Cardiac fibroblast (primary cell): ENCODE measurements at regions not wholly inside any gene's neighbourhood (a gene's known extent, or its start where the extent isn't known, plus 50 kb on each side); places are given as distances from the start of the nearest gene placed in this dataset.

Experiments used
- DNase-seq, 2 donors: peaks; one replicate each; pipeline versions ENCODE4 v3.0.0 to v3.0.0-alpha.2; 2010; ENCODE audit warnings: low read depth in 2 of 2
- H3K4me3 ChIP-seq, 2 donors: replicated peaks in 1 of 2; 1 replicate in 1 of 2; 2 replicates in 1 of 2; pipeline ENCODE4 v1.5.1; 2011; ENCODE audit warnings: low read depth in 2 of 2, low read length in 2 of 2, mild to moderate bottlenecking in 2 of 2, moderate library complexity in 1 of 2
- TF ChIP-seq, protein P1 (sequence below): IDR thresholded peaks from one replicate; pipeline ENCODE4 v1.5.1; 2011; ENCODE audit warnings: low read depth, mild to moderate bottlenecking, low read length, inconsistent platforms

DNA sequence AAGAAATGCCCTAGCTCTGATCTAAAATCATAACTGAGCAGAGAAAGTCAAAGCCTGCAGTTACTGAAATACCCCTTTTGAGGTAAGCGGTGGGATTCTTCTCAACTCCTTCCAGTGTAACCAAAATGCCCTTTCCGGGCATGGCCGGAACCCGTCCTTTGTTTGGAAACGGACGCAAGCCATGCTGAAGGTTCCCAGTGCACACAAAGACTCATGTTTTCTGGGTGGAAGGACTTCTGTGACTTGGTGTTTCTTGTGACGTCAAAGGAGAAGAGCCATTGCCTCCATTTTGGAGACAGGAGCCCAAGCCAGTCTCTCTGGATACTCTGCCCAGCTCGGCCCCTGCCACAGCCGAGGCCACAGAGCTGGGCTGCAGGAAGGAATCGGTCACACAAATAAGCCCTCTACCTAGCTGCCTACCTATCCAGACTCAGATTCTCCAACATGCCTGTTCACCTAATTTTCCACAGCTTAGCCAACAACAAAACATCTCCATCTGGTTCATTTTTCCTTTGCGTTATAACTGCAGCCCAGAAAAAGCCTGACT lies 182.8 kb downstream of the TBXT start:
- TF ChIP-seq, protein P1, sequence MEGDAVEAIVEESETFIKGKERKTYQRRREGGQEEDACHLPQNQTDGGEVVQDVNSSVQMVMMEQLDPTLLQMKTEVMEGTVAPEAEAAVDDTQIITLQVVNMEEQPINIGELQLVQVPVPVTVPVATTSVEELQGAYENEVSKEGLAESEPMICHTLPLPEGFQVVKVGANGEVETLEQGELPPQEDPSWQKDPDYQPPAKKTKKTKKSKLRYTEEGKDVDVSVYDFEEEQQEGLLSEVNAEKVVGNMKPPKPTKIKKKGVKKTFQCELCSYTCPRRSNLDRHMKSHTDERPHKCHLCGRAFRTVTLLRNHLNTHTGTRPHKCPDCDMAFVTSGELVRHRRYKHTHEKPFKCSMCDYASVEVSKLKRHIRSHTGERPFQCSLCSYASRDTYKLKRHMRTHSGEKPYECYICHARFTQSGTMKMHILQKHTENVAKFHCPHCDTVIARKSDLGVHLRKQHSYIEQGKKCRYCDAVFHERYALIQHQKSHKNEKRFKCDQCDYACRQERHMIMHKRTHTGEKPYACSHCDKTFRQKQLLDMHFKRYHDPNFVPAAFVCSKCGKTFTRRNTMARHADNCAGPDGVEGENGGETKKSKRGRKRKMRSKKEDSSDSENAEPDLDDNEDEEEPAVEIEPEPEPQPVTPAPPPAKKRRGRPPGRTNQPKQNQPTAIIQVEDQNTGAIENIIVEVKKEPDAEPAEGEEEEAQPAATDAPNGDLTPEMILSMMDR, result no peak
- DNase-seq, result no peak
- no peak overlapping the region for H3K4me3 ChIP-seq

DNA sequence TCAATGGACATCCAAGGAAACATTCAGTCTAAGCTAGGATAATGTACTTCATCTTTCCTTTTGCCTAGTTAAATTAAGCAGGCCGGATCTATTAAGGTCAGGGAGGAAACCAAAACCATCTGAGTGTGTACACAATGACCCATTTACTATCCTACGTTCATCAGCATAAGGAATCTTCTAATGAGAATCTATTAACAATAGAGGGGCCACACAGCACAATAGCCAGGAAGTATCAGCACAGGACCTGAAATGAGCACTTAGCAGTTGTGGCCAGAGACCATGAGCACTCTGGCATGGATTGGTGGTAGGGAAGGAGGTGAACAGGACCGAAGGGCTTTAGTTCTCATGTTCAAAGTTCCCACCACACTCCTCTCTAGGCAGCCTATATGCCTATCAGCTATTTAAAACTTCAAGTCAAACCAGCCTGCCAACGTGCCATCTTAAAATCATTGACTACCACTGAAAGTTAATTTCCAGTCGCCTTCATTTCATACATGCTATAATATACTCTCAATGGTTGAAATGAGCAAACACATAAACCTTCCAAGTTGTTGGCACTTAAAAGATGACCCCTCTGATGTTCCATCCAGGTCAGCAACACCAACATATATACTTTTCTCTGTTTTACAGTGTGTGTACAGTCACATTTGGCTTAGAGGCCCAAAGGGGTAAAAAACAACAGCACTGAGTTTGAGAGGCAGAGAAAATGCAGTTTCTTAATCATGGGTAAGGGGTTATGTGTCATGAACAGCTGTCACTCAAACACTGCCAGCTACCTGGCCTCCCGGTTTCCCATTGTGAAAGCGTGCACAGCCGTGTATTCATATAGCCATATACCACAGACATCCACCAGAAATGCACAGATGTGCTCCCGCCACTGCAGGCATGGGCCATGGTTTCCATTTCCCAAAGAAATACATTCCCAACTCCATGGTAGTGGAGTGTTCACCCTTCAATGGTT lies 184.3 kb downstream of the TBXT start:
- H3K4me3 ChIP-seq, result no peak overlapping the region
- TF ChIP-seq, protein P1, result no peak
- DNase-seq, result no peak

DNA sequence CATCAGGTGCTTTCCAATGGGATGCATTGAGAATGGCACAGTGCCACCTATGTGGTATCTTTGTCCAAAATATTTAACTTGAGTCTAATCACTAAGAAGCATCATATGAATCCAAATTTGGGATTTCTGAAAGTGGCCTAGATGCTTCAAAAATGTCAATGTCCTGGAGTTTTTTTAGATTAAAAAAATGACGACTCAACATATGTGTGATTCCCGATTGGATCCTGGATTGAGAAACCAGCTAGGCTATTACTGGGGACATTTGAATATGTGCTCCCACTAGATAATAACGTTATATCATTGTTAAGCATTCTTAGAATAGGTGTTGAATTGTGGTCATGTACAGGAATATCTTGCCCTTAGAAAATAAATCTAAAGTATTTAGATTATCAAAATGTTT lies 189.2 kb downstream of the TBXT start:
- no peak for DNase-seq
- TF ChIP-seq, protein P1, result no peak
- H3K4me3 ChIP-seq, result no peak overlapping the region

DNA sequence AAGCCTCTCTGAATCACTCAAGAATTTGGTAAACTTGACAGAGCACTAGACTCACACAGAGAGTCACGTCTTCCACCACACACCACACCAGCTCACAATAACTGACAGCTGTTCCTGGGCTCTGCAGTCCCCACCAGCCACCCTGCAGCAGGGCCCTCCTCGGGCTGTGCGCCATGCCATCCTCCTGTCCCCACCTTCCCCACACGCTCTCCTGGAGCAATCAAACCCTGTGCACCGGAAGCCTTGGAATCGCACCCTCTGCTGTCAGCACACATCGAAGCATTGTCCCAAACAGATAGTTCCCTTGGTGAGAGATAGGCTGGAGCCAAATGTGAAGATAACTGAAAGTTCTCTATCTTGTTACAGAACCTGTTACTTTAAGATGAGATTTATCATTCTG lies 191.0 kb downstream of the TBXT start:
- TF ChIP-seq, protein P1, result no peak

DNA sequence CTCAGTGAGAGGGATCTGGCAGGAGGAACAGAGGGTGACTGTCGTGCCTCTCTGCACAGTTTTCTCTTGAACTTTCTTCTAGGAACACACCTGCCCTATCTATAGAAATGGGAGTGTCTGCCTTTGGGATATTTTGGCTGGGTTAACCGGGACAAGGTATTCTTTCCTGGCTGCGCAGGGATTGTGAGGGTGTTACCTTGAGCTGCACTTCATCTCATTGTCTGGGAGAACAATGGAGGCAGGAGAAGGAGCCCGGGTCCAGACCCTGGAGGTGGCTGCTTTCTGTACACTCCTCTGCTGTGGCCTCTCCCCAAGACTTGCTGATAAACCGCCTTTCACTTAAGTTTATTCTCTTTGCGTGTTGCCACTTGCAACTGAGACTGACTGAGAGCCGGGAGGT lies 192.8 kb downstream of the TBXT start:
- TF ChIP-seq, protein P1, result no peak
- DNase-seq, result no peak
- no peak overlapping the region for H3K4me3 ChIP-seq

More for the DNA sequence above, 191.0 kb downstream of the TBXT start:
- DNase-seq, result no peak
- no peak overlapping the region for H3K4me3 ChIP-seq

DNA sequence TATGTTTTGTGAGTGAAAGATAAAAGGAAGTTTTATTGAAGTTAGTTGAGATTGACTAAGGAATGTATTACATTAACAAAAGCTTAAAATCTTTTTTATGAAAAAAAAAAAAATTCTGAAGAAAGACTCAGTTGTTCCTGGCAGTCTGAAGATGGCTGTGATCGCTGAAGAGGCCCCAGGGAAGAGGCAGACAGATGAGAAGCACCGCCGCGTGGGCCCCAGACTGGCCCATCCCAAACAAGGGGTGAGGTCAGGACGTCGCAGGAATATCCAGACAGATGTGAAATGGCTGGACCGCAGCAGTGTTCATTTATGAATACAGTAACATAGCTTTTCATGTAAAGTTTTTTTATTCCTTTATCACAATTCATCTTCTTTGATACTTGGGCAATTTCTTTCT lies 194.2 kb downstream of the TBXT start:
- TF ChIP-seq, protein P1, result no peak
- no peak overlapping the region for H3K4me3 ChIP-seq
- no peak for DNase-seq
